HG02852 (cell line): ENCODE measurements at regions not wholly inside any gene's neighbourhood (a gene's known extent, or its start where the extent isn't known, plus 50 kb on each side); places are given as distances from the start of the nearest gene placed in this dataset.
"Not testable (repeated sequence)": the region's sequence is repeated elsewhere in the genome, so short reads cannot be mapped to it uniquely, and the experiment has no call there.

Experiments used
- ATAC-seq: cut with Tn5 transposase; IDR thresholded peaks from one replicate; pipeline ENCODE4 v1.9.1; 2021; ENCODE audit warnings: mild to moderate bottlenecking, moderate library complexity; ENCODE audit not compliant: unreplicated experiment

DNA sequence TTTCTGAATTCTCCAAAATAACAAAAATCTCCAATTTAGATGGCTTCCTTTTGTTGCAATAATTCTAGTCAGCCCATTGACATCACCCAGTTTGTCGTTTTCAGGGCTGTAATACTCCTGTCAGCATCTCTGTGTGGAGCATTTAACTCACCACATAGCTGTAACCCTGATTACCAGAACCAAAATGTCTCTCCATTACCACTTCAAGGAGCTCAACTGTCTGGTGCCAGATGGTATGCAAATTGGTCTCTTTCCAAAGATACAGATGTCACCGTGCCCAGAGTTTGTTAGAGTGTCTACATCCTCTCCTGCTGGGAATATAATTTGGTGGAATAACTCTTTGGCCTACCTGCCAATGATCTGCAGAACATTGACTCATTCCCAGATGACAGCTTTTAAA is 350.3 kb upstream of the POT1 start:
- no peak for ATAC-seq

DNA sequence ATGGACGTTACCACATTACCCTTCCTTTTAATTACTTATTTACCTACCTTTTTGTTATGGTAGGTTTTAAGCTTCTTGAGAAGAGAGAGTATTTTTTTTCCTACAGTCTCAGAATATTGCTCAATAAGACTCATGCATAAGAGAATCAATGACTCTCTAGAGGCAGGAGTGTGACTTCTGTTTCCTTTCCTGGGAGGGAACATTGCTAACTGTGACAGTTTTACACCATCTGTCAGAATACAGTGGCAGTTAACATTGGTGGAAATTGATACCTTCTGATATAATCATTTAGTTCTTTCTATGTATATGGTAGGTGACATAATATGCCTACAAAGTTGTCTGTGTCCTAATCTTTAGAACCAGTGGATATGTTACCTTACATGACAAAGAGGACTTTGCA is 348.7 kb upstream of the POT1 start:
- ATAC-seq = no peak

DNA sequence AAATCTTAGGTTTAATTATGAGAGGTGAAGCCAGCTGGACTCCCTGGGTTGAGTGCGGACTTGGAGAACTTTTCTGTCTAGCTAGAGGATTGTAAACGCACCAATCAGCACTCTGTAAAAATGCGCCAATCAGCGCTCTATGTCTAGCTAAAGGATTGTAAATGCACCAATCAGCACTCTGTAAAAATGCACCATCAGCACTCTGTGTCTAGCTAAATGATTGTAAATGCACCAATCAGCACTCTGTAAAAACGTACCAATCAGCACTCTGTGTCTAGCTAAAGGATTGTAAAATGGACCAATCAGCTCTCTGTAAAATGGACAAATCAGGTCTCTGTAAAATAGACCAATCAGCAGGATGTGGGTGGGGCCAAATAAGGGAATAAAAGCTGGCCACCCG is 345.1 kb upstream of the POT1 start:
- not testable (repeated sequence) for ATAC-seq

DNA sequence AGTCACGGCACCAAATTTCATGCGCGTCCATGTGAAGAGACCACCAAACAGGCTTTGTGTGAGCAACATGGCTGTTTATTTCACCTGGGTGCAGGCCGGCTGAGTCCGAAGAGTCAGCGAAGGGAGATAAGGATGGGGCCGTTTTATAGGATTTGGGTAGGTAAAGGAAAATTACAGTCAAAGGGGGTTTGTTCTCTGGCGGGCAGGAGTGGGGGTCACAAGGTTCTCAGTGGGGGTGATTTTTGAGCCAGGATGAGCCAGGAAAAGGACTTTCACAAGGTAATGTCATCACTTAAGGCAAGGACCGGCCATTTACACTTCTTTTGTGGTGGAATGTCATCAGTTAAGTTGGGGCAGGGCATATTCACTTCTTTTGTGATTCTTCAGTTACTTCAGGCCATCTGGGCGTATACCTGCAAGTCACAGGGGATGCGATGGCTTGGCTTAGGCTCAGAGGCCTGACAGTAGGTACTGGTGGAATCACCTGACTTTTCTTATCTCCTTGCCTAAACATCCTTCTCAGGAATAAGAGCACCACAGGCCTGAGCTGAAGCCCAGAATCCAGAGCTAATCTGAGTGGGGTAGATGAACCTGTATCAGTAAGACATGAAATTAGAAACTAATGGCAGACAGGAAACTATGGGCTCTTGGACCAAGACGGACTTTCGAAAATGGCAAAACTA is 334.7 kb upstream of the POT1 start:
- not testable (repeated sequence) for ATAC-seq

DNA sequence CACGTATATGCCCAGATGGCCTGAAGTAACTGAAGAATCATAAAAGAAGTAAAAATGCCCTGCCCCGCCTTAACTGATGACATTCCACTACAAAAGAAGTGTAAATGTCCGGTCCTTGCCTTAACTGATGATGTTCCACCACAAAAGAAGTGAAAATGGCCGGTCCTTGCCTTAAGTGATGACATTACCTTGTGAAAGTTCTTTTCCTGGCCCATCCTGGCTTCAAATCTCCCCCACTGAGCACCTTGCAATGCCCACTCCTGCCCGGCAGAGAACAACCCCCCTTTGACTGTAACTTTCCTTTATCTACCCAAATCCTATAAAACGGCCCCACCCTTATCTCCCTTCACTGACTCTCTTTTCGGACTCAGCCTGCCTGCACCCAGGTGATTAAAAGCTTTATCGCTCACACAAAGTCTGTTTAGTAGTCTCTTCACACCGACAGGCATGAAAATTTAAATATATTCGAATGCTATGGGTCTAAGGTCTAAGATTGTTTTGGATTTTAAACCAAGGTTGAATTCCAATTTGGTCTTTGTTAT is 329.3 kb upstream of the POT1 start:
- not testable (repeated sequence) for ATAC-seq

DNA sequence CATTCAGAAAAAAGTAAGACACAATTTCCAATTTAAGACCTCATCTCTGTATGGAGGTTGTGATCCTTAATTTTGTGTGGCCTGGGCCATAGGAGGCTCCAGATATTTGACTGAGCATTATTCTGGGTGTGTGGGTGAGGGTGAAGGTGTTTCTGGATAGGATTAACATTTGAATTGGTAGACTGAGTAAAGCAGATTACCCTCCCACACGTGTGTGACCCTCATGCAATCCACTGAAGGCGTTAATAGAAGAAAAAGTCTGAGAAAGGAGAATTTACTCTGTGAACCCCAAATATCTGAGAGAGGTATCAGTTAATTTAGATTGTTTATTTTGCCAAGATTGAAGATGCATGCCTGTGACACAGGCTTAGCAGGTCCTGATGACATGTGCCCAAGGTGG is 328.0 kb upstream of the POT1 start:
- ATAC-seq = no peak

DNA sequence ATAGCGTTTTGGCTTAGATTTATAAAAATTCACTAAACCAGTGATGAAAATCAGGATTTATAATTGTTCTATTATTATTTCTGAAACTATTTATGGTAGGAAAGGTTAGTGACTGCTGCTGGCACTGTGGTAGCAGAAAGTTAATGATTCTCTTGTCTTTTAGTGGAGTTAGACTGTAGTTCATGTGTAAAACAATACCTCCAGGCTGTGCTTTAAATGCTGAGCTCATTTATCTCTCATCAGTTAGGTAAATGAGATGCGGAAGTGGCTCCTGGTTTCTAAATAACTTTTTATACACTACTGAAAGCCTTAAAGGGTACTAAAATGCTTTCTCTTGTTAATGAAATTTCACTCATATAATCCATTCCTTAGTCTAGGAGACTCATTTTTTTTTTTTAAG is 326.8 kb upstream of the POT1 start:
- ATAC-seq = no peak

DNA sequence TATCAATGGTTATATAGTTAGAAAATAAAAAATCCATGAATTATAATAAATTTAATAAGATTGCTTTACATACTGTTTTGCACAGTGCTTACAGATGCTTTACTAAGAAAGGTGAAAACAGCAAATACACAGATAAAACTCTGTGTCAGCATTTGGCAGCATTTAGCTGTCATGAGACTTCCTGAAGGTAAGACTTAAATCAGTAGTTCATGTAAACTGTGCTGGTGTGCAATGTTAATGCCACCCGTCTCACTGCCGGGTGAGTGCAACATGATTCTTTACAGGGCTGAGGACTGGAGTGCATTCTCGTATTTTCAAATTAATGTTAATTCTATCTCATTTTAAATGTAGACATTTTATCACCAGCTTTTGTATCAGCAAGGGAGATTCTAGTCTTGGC is 326.2 kb upstream of the POT1 start:
- ATAC-seq = no peak

DNA sequence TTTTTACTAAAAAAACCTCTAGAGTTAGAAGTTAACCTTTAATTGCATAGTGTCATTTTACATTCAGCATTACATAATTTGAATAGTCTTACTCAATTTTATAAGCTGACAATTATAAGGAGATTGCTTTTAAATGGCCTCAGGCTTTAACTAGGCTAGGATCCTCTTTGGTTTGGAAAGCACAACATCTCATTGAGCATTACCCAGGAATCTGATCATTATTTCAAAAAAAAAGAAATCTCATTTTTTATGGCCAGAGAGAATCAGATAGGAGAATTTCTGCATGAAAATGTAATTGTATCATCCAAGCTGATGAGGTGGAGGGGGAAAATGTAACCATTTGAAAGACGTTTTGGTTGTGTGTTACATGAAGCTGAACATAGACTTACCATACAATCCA is 324.9 kb upstream of the POT1 start:
- no peak for ATAC-seq

DNA sequence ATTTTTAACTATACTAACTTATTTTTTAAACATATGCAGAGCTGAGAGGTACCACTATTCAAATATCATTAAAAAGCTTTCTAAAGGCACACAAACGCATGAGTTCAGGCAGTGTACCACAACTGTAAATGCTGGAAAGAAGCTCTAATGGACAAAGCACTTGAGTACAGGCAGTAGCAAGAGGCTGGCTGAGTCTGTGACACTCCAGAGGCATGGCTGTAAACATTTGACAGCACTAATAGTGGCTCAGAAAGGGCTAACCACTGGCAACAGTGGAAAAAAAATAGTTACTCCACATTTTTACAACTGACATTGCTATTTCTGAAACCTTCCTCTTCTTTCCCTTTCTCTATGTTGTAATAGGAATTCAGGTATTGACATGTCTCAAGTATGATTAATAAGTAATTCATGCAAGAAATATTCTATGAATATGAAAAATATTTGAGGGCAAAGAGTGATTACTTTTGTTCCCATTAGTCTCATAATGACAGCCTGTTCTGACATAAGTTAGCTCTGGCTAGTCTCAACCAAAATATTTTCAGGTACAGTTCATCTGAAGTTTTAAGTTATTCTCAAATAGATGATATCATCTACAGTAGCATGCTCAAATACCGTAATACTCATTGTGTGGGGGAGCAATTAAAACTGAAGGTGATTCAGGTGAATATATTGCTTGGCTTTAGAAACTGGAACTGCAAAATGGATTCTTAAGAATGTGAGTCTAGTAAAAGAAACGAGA is 324.0 kb upstream of the POT1 start:
- no peak for ATAC-seq

DNA sequence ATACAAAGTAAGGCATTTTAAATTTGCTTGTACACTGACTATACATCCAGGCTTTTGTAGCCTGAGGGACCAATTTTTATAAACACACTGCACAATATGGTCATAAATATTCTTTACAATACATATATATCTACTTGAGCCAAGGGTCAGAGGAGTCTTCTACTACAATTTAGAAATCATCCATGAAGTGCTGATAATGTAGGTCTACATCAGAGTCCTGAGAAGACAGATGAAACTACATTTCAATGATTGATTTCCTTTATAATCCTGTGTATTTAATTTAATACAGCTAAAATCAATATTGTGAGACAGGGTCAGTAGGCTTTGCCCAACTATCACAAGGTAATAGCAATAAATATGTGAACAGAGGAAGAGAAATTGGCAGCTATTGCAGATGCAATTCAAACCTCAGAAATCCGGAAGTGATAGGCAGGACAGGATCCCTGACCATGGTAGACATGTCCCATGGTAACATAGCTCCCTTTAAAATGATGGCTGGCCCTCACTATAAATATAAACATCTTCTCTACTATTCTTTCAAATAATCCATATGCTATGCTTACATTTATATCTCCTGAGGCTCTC is 318.0 kb upstream of the POT1 start:
- no peak for ATAC-seq

DNA sequence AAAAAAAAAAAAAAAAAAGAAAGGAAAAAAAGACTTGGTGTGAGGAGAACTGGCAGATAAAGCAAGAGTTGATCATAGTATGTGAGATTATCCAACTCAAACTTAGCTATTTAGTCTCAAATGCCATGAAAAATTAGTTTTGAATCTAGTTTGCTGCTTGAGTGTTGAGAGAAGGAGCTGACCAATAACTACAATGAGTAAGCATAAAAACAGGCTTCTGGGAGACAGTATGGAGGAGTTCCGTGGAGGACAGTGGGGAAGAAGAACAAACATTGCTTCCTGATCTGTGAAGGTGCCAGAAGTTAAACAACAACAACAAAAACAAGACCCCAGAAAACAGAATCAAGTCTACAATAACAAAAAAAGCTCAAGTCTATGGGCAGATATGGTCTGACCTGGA is 317.1 kb upstream of the POT1 start:
- ATAC-seq = no peak

DNA sequence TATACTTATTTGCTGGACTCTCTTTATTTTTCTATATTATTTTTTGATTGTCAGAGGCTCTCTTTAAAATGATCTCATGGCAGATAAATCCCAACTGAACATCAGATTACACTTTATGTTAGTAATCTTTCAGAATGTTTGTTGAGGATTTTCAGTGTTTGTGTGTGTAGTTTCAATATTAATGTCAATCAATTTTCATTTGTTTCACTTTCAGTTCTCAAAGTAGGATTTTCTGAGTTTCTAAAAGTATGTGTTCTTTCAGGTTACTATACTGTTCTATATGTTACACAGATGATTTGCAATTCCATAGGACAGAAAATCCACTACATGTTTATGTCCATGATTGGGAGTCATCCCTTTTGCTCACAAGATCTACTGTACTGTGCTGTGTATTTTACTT is 311.9 kb upstream of the POT1 start:
- no peak for ATAC-seq

DNA sequence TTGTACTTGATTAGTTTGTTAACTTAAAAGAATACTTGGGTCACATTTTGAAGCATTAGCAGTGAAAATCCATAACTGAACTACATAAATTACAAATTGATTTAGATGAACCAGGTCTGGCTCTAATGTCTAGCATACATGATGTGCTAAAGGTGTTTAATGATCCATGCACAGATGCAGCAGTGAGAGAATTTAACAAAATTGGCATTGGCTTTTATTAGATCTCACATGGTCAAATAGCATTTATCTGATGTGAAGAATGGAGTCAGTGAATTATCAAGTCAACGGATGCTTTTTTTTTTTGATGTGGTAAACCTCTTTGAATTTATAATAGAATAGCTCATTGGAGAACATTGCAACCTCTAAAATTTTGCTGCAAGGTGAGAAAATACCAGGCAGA is 293.0 kb upstream of the POT1 start:
- no peak for ATAC-seq

DNA sequence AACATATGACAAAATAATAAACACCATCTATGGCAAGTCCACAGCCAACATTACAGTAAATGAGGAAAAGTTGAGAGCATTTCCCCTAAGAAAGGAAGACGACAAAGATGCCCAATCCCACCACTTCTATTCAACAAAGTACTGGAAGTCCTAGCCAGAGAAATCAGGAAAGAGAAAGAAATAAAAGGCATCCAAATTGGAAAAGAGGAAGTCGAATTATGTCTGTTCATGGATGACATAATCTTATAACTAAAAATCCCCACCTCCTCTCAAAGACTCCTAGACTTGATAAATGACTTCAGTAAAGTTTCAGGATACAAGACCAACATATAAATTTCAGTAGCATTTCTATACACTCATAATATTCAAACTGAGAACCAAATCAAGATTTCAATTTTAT is 288.5 kb upstream of the POT1 start:
- no peak for ATAC-seq

DNA sequence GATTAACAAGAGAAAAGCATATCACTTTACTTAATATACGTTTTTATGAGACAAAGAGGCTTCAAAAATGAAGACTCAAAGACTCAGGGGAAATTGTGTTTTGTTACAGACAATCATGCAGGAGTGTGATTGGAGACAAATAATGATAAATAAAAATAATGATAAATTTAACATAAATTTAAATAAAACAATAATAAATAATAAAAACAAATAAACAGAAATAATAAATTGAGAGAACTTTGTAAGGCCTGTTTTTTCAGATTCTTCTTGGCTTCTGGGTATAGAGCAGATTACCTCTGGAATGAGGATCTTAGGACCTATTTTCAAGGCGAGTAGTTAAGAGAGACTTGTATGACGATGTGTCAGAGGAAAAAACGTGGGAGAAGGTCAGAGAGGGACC is 271.4 kb upstream of the POT1 start:
- no peak for ATAC-seq

DNA sequence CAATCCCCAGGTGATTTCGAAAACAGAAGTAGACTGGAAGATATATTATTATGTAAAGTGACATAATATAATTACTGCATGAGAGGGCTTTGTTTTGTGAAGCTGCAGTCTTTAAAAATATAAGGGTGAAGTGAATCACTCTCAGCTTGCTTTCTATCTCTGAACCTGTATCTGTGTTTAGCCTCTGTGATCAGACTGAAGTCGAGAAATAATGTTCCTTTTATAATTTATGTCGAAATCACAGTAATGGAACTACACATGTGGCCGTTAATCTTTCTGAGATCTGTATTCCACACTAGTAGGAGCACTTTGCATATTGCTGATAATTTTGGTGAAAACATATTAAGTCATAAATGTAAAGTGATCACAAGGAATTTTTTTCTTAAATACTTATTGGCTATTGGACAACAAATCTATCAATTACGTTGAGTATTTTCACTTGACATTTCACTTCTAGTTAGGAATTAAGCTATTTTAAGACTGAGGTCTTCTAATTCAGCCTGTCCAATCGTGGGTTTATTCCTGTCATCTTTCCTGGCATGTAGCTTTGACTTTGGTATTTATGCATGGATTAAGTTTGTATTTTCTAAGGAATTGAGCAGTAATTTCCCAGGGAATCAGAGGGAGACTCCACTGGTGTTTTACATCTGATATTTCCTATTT is 268.2 kb upstream of the POT1 start:
- ATAC-seq = no peak

DNA sequence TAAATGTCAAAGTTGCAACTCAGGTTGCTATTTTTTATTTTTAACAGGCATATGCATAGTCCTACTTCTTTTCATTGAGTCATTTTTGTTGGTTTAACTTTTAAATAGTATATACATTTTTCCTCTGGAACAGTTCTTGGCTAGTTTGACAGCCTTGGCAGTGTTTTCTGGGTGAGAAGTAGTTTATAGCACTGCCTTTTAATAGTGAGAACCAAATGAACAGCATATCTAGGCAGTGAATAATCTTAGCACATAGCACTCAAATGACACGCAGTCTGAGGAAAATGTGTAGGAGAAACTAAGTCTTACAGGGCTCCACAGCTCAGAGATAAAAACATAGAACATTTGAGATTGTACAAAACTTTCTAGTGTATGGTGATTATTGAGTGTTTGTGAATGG is 265.5 kb upstream of the POT1 start:
- ATAC-seq = no peak

DNA sequence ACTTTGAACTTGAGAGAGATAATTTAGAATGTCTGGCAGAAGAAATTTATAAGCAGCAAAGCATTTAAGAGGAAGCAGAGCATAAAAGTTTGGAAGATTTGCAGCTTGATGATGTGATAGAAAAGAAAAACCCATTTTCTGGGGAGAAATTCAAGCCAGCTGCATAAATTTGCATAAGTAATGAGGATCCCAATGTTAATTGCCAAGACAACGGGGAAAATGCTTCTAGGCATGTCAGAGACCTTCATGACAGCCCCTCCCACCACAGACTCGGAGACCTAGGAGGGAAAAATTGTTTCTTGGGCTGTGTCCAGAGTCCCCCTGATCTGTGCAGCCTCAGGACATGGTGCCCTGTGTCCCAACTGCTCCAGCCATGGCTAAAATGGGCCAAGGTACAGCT is 263.6 kb upstream of the POT1 start:
- ATAC-seq = no peak

DNA sequence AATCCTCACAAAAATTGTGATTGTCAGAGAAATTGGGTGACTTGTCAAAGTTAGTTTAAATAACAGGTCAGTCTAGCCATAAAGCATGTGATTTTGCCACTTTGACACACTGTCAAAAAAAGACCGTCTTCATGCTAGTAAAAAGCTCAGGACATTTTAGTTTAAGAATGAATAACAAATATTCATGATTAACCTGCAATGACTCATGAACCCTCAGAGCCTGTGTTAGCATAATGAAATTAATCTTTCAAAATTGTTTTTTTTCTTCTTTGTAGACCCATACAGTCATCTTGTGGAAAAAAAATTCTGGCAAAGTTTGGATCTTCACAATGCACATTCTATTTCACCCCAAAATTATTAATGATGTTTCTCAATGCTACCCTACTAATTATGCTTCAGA is 255.2 kb upstream of the POT1 start:
- no peak for ATAC-seq

DNA sequence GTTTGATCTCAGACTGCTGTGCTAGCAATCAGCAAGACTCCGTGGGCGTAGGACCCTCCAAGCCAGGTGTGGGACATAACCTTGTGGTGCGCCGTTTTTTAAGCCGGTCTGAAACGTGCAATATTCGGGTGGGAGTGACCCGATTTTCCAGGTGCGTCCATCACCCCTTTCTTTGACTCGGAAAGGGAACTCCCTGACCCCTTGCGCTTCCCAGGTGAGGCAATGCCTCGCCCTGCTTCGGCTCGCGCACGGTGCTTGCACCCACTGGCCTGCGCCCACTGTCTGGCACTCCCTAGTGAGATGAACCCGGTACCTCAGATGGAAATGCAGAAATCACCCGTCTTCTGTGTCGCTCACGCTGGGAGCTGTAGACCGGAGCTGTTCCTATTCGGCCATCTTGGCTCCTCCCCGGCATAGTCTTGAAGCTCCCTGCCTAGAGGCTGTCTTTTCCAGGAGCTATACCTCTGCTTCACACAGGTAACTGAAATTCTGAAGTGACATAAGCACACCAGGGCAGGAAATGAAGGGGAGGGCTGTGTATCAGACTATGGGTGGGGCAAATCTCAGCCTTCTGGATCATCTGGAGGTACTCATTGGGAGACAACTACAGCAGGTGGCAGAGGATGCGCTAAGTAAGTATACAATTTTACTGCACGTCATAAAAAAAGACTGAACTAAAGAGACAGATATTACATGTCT is 252.1 kb upstream of the POT1 start:
- not testable (repeated sequence) for ATAC-seq
